ENCODE measurements at regions not wholly inside any gene's neighbourhood (a gene's known extent, or its start where the extent isn't known, plus 50 kb on each side); places are given as distances from the start of the nearest gene placed in this dataset.

GRCh38 chrX:39678914-39679313 is 418.8 kb downstream of the BCOR start:
- TF ChIP-seq, protein P1, sequence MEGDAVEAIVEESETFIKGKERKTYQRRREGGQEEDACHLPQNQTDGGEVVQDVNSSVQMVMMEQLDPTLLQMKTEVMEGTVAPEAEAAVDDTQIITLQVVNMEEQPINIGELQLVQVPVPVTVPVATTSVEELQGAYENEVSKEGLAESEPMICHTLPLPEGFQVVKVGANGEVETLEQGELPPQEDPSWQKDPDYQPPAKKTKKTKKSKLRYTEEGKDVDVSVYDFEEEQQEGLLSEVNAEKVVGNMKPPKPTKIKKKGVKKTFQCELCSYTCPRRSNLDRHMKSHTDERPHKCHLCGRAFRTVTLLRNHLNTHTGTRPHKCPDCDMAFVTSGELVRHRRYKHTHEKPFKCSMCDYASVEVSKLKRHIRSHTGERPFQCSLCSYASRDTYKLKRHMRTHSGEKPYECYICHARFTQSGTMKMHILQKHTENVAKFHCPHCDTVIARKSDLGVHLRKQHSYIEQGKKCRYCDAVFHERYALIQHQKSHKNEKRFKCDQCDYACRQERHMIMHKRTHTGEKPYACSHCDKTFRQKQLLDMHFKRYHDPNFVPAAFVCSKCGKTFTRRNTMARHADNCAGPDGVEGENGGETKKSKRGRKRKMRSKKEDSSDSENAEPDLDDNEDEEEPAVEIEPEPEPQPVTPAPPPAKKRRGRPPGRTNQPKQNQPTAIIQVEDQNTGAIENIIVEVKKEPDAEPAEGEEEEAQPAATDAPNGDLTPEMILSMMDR (tag by site-specific recombination; IDR thresholded peaks at IDR 0.05), result no peak
- TF ChIP-seq REST (tag by site-specific recombination; IDR thresholded peaks at IDR 0.05) (no peak), SP2 (tag by site-specific recombination; IDR thresholded peaks at IDR 0.05) (no peak), MEIS1 (CRISPR knock-in tag; IDR thresholded peaks at IDR 0.05; ENCODE audit: borderline replicate concordance) (no peak)
- TF ChIP-seq, protein P2, sequence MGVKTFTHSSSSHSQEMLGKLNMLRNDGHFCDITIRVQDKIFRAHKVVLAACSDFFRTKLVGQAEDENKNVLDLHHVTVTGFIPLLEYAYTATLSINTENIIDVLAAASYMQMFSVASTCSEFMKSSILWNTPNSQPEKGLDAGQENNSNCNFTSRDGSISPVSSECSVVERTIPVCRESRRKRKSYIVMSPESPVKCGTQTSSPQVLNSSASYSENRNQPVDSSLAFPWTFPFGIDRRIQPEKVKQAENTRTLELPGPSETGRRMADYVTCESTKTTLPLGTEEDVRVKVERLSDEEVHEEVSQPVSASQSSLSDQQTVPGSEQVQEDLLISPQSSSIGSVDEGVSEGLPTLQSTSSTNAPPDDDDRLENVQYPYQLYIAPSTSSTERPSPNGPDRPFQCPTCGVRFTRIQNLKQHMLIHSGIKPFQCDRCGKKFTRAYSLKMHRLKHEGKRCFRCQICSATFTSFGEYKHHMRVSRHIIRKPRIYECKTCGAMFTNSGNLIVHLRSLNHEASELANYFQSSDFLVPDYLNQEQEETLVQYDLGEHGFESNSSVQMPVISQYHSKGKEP (tag by site-specific recombination; IDR thresholded peaks at IDR 0.05), result no peak

Data from HEK293 (cell line).